Calu3 (cell line): ENCODE measurements at regions not wholly inside any gene's neighbourhood (a gene's known extent, or its start where the extent isn't known, plus 50 kb on each side); places are given as distances from the start of the nearest gene placed in this dataset.

Source experiments
- BruUV-seq: library from RNA; stranded (reverse); fragments of 400-500 nt; replicated peaks from 2 replicates; lab custom pipeline; 2021; lab: Mats Ljungman, UMichigan
- CTCF ChIA-PET: fragments of 300-600 bp; sonication (Branson Sonifier 250); formaldehyde crosslinking; loops from one replicate; lab custom pipeline; 2022; ENCODE audit warnings: antibody characterized with exemption; lab: Charles Lee
- DNase-seq: peaks from one replicate; pipeline ENCODE4 v3.0.0; 2022
- H3K27ac Mint-ChIP-seq: one replicate; pipeline ENCODE4 v1.8.0; 2022; ENCODE audit warnings: mixed read lengths; ENCODE audit not compliant: unreplicated experiment
- H3K27me3 Mint-ChIP-seq: one replicate; pipeline ENCODE4 v1.8.0; 2022; ENCODE audit warnings: mixed read lengths; ENCODE audit not compliant: unreplicated experiment
- H3K36me3 Mint-ChIP-seq: one replicate; pipeline ENCODE4 v1.8.0; 2022; ENCODE audit warnings: mild to moderate bottlenecking, moderate library complexity, mixed read lengths; ENCODE audit not compliant: insufficient read depth, unreplicated experiment
- H3K4me1 Mint-ChIP-seq: one replicate; pipeline ENCODE4 v1.8.0; 2022; ENCODE audit warnings: mild to moderate bottlenecking, low read depth, mixed read lengths; ENCODE audit not compliant: unreplicated experiment
- H3K4me3 Mint-ChIP-seq: one replicate; pipeline ENCODE4 v1.8.0; 2022; ENCODE audit warnings: mild to moderate bottlenecking, low read depth, moderate library complexity, mixed read lengths; ENCODE audit not compliant: unreplicated experiment
- H3K9me3 Mint-ChIP-seq: one replicate; pipeline ENCODE4 v1.8.0; 2022; ENCODE audit warnings: low read depth, mixed read lengths; ENCODE audit not compliant: unreplicated experiment
- intact Hi-C: fragments of 100-400 bp; cut with micrococcal nuclease; formaldehyde crosslinking; loops from one replicate; pipeline ENCODE4 v1.10.0; 2022; ENCODE audit not compliant: unreplicated experiment
- TF ChIP-seq, protein P1 (sequence below): fragments of 200-600 bp; IDR thresholded peaks from one replicate; pipeline ENCODE4 v1.8.0; 2022; ENCODE audit warnings: antibody characterized with exemption; ENCODE audit not compliant: unreplicated experiment

DNA sequence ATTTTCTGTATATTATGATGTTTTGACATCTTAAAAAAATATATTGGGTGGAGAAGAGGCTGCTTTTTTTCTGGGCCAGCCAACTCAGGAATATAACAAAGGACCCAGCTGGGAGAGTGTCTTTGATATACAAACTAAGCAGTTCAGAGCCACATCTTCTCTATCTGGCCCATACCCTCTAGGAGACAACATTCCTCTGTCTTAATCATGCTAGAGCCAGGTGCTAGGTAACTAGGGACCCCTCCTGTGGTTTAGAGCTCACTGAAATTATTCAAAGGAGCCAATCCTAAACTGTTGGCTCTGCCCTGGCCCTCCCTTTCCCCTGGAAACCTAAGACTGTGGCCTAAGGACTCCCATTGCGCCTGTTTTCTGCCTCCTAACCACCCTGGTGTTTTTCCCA is 193.1 kb upstream of the DIO2 start:
- no peak for DNase-seq
- no peaks in the 10 kb centered on the region for H3K36me3 Mint-ChIP-seq
- no peak overlapping the region for H3K27ac Mint-ChIP-seq
- CTCF ChIA-PET: interaction anchor here (0.6 to 1.0 kb wide), 2 partner anchors 10 to 169 kb away, joined by 3 to 5 read pairs; no protein-coding TSS in a partner anchor
- BruUV-seq: no TSS peak
- H3K9me3 Mint-ChIP-seq: no peaks in the 10 kb centered on the region
- intact Hi-C loops: no loop called here
- TF ChIP-seq, protein P1, sequence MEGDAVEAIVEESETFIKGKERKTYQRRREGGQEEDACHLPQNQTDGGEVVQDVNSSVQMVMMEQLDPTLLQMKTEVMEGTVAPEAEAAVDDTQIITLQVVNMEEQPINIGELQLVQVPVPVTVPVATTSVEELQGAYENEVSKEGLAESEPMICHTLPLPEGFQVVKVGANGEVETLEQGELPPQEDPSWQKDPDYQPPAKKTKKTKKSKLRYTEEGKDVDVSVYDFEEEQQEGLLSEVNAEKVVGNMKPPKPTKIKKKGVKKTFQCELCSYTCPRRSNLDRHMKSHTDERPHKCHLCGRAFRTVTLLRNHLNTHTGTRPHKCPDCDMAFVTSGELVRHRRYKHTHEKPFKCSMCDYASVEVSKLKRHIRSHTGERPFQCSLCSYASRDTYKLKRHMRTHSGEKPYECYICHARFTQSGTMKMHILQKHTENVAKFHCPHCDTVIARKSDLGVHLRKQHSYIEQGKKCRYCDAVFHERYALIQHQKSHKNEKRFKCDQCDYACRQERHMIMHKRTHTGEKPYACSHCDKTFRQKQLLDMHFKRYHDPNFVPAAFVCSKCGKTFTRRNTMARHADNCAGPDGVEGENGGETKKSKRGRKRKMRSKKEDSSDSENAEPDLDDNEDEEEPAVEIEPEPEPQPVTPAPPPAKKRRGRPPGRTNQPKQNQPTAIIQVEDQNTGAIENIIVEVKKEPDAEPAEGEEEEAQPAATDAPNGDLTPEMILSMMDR: no peak
- no peaks in the 10 kb centered on the region for H3K27me3 Mint-ChIP-seq
- H3K4me1 Mint-ChIP-seq: peaks cover 12% of the 10 kb centered on the region
- no peak overlapping the region for H3K4me3 Mint-ChIP-seq

DNA sequence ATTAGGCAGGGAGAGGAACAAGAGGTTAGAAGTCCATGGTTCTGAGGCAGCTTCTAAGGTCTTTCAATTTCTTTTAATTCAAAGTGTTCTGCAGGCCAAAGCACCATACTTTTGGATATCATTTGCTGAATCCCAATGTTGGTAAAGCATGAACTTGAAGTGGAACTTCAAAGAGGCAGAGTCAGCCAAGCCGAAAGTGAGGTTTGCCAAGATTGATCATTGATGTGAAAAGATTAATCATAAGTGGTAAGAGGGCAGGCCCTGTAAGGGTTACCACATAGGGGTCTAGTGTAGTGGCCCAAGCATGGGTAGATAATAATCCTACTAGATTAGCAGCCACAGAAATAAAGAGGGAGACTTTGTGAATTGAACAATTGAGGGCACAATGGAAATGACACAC is 191.7 kb upstream of the DIO2 start:
- Mint-ChIP-seq H3K27ac (no peak overlapping the region), H3K36me3 (no peaks in the 10 kb centered on the region), H3K4me3 (no peak overlapping the region), H3K27me3 (no peaks in the 10 kb centered on the region), H3K9me3 (peaks cover under 1% of the 10 kb centered on the region), H3K4me1 (peaks cover 12% of the 10 kb centered on the region)
- DNase-seq: no peak
- TF ChIP-seq, protein P1: no peak
- CTCF ChIA-PET: no interaction called here
- intact Hi-C loops: no loop called here
- BruUV-seq: no TSS peak

DNA sequence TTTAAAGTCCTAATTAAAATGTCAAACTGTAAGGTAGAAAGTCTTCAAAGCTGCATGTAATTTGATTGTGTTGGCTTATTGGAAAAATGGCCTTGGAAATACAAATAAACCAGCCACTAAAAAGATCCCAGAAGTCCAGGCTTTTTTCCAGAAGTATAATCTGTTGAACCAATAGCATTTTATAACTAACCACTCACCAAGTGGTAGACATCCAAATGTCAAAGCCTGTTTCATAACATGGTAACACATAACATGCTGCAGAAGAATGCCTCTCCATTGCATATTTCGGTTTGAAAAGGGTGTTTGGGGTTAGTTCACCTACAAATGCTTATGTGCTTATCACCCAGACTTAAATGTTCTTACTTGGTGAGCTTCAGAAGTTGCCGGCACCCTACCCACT is 183.7 kb upstream of the DIO2 start:
- H3K9me3 Mint-ChIP-seq: peaks cover 7% of the 10 kb centered on the region
- H3K4me1 Mint-ChIP-seq: peaks cover 14% of the 10 kb centered on the region
- no peaks in the 10 kb centered on the region for H3K27me3 Mint-ChIP-seq
- CTCF ChIA-PET: no interaction called here
- no TSS peak for BruUV-seq
- no peak overlapping the region for H3K27ac Mint-ChIP-seq
- TF ChIP-seq, protein P1: no peak
- intact Hi-C loops: no loop called here
- H3K36me3 Mint-ChIP-seq: no peaks in the 10 kb centered on the region
- no peak overlapping the region for H3K4me3 Mint-ChIP-seq
- DNase-seq: no peak

DNA sequence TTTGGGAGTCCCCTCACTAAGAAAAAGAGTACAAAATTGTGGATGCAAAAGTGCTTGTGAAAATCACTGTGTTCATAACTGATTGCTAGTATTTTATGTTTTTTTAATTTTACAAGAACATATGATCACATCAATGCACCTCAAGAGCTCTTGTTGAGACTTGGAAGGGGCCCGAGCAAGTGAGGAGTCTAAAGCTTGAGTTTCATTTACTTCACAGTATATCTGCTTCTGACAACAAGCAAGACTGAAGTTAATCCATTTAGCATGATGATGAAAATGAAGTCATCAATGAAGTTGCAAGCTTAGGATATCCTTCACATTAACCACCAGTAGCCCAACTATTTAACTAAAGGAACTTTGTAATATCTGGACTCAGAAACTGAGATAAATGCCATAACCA is 182.5 kb upstream of the DIO2 start:
- TF ChIP-seq, protein P1: no peak
- no peak for DNase-seq
- Mint-ChIP-seq H3K27me3 (no peaks in the 10 kb centered on the region), H3K36me3 (no peaks in the 10 kb centered on the region), H3K4me1 (peaks cover 25% of the 10 kb centered on the region), H3K4me3 (no peak overlapping the region), H3K27ac (no peak overlapping the region), H3K9me3 (peaks cover 7% of the 10 kb centered on the region)
- CTCF ChIA-PET: no interaction called here
- intact Hi-C loops: no loop called here
- BruUV-seq: no TSS peak
